ENCODE measurements at regions not wholly inside any gene's neighbourhood (a gene's known extent, or its start where the extent isn't known, plus 50 kb on each side); places are given as distances from the start of the nearest gene placed in this dataset.

GRCh38 chr12:28140404-28140803 is 49.9 kb upstream of the CCDC91 start:
- H3K27me3 ChIP-seq: no peaks in the 10 kb centered on the region
- intact Hi-C loops (cut with DNase I; ENCODE audit: low total_unique reads): no loop called here
- no peak for DNase-seq
- no peaks in the 10 kb centered on the region for H3K36me3 ChIP-seq (ENCODE audit: low read depth, missing control alignments)
- H3K4me1 ChIP-seq: no peaks in the 10 kb centered on the region
- 78 to 94% methylated on average over 2 of the region's 2 CpGs for WGBS, 2 donors
- H3K27ac ChIP-seq: no peak overlapping the region
- no peak for TF ChIP-seq POLR2A (IDR thresholded peaks at IDR 0.05)
- TF ChIP-seq CTCF (IDR thresholded peaks at IDR 0.05): no peak
- no peaks in the 10 kb centered on the region for H3K9me3 ChIP-seq
- H3K4me3 ChIP-seq: no peak overlapping the region

Data from testis (tissue), 2 donors.